ENCODE measurements at regions not wholly inside any gene's neighbourhood (a gene's known extent, or its start where the extent isn't known, plus 50 kb on each side); places are given as distances from the start of the nearest gene placed in this dataset.

- TF ChIP-seq CTCF (optimal IDR thresholded peaks at IDR 0.05 in 1 of 3, IDR thresholded peaks at IDR 0.05 in 1 of 3, conservative IDR thresholded peaks at IDR 0.05 in 1 of 3; ENCODE audit: extremely low read depth in 1 of 3, insufficient read depth in 2 of 3, low read length in 3 of 3) (no peak), EZH2 (IDR thresholded peaks at IDR 0.05; ENCODE audit: low read length) (no peak)
Measured at GRCh38 chr5:153361735-153362409, 128.6 kb upstream of the GRIA1 start.
